ENCODE measurements at regions not wholly inside any gene's neighbourhood (a gene's known extent, or its start where the extent isn't known, plus 50 kb on each side); places are given as distances from the start of the nearest gene placed in this dataset.

- Histone ChIP-seq H4K91ac (ENCODE audit: insufficient read length, low read depth, low read length) (no peak overlapping the region), H2AK5ac (ENCODE audit: insufficient read length, low read length) (no peak overlapping the region), H3K14ac (ENCODE audit: insufficient read depth, low read length) (no peak overlapping the region), H2BK15ac (ENCODE audit: low read depth, low read length) (no peak overlapping the region), H3K4me1 (ENCODE audit: insufficient read depth, low read length) (no peaks in the 10 kb centered on the region), H3K9me3 (ENCODE audit: control insufficient read depth, low read depth, low read length) (no peaks in the 10 kb centered on the region), H3K27ac (ENCODE audit: insufficient read length, low read depth, low read length) (no peak overlapping the region), H3K56ac (ENCODE audit: insufficient read length, low read depth, low read length) (no peak overlapping the region), H4K5ac (ENCODE audit: insufficient read length, low read depth, low read length) (no peak overlapping the region), H4K8ac (replicated peaks; ENCODE audit: insufficient read length, low read depth, low read length) (no peak overlapping the region), H3K23ac (ENCODE audit: insufficient read length, low read depth, low read length) (no peak overlapping the region), H2BK5ac (ENCODE audit: insufficient read length, low read length) (no peak overlapping the region), H3K4ac (ENCODE audit: low read depth, low read length) (no peak overlapping the region), H3K79me1 (ENCODE audit: insufficient read depth, low read depth, low read length, poor library complexity, severe bottlenecking) (no peaks in the 10 kb centered on the region), H3K4me2 (ENCODE audit: insufficient read depth, insufficient read length, low read length) (no peak overlapping the region), H2BK20ac (ENCODE audit: low read depth, low read length, poor library complexity, severe bottlenecking) (no peak overlapping the region), H3K18ac (ENCODE audit: insufficient read length, low read depth, low read length) (no peak overlapping the region), H3K23me2 (ENCODE audit: insufficient read length, low read depth, low read length, poor library complexity, severe bottlenecking) (no peaks in the 10 kb centered on the region), H3K79me2 (ENCODE audit: insufficient read depth, low read length) (no peaks in the 10 kb centered on the region), H3T11ph (ENCODE audit: low read length) (no peak overlapping the region), H4K20me1 (ENCODE audit: control insufficient read depth, insufficient read depth, insufficient read length) (no peaks in the 10 kb centered on the region), H2BK12ac (ENCODE audit: insufficient read length, low read depth, low read length) (no peak overlapping the region), H2AFZ (ENCODE audit: low read length) (no peak overlapping the region), H3K27me3 (ENCODE audit: insufficient read depth, low read length) (no peaks in the 10 kb centered on the region), H2BK120ac (ENCODE audit: low read depth, low read length, poor library complexity, severe bottlenecking) (no peak overlapping the region), H3K9ac (ENCODE audit: extremely low read depth, insufficient read length, low read length) (no peak overlapping the region)
- peaks cover 22 to 27% of the 10 kb centered on the region in 2 experiments for H3K9me3 Mint-ChIP-seq
- no peak overlapping the region for H3K27ac Mint-ChIP-seq
- no peak for DNase-seq
- H3K36me3 Mint-ChIP-seq (ENCODE audit: insufficient read depth in 1 of 3, low read depth in 3 of 3): peaks cover 2 to 41% (median 11%) of the 10 kb centered on the region in 3 experiments
- H3K4me1 Mint-ChIP-seq: peaks cover 18 to 34% of the 10 kb centered on the region in 2 experiments
- no peak for TF ChIP-seq CTCF (conservative IDR thresholded peaks at IDR 0.05)
- H3K4me3 Mint-ChIP-seq: no peak overlapping the region
- no peaks in the 10 kb centered on the region for H3K27me3 Mint-ChIP-seq (ENCODE audit: low read depth)
These were observed 527.5 kb downstream of the TMA16 start for GRCh38 chr4:164021947-164022346.
